ENCODE measurements at regions not wholly inside any gene's neighbourhood (a gene's known extent, or its start where the extent isn't known, plus 50 kb on each side); places are given as distances from the start of the nearest gene placed in this dataset.
"Not testable (repeated sequence)": the region's sequence is repeated elsewhere in the genome, so short reads cannot be mapped to it uniquely, and the experiment has no call there.

DNA sequence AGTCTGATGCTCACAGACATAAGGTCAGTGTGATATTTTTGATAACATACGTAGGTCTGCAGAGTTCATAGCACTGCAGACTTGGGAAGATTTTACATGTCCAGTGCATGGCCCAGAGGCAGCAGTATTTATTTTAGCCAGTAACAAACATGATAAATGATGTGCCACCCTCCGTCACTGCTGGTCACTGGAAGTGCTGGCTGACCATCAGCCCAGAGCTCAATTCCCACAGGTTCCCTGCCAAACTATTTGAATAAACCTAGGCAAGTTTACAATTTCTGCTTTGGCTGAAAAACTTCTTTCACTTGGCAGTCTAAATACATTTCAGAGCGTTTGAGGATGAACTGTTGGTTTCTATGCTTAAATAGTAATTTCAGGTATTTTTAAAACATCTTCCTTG, 135.5 kb upstream of the EDNRB start:
- H3K4me3 ChIP-seq (ENCODE audit: low read depth, low read length) = no peak overlapping the region
- no peak for DNase-seq (ENCODE audit: low read depth)
- TF ChIP-seq, protein P1, sequence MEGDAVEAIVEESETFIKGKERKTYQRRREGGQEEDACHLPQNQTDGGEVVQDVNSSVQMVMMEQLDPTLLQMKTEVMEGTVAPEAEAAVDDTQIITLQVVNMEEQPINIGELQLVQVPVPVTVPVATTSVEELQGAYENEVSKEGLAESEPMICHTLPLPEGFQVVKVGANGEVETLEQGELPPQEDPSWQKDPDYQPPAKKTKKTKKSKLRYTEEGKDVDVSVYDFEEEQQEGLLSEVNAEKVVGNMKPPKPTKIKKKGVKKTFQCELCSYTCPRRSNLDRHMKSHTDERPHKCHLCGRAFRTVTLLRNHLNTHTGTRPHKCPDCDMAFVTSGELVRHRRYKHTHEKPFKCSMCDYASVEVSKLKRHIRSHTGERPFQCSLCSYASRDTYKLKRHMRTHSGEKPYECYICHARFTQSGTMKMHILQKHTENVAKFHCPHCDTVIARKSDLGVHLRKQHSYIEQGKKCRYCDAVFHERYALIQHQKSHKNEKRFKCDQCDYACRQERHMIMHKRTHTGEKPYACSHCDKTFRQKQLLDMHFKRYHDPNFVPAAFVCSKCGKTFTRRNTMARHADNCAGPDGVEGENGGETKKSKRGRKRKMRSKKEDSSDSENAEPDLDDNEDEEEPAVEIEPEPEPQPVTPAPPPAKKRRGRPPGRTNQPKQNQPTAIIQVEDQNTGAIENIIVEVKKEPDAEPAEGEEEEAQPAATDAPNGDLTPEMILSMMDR (IDR thresholded peaks at IDR 0.05; ENCODE audit: low read depth, low read length, missing control alignments) = no peak

DNA sequence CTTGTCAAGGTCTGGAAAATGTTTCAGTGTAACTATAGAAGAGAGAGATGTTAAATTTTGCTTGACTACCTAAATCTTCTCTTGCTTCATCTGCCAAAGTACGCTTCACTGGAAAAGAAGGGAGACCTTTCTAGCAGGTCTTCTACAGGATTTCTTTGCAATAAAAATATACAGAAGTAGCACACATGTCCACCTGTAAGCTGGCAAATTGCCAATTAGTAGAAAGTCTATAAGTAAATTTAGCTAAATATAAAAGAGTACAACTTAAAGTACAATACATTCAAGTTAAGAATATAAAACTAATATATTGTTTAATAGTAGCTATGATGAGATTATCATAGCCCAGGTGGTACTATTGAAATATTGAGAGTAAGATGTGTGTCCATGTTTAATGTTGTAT, 128.5 kb upstream of the EDNRB start:
- H3K4me3 ChIP-seq (ENCODE audit: low read depth, low read length) = no peak overlapping the region
- TF ChIP-seq, protein P1 (IDR thresholded peaks at IDR 0.05; ENCODE audit: low read depth, low read length, missing control alignments) = no peak
- no peak for DNase-seq (ENCODE audit: low read depth)

DNA sequence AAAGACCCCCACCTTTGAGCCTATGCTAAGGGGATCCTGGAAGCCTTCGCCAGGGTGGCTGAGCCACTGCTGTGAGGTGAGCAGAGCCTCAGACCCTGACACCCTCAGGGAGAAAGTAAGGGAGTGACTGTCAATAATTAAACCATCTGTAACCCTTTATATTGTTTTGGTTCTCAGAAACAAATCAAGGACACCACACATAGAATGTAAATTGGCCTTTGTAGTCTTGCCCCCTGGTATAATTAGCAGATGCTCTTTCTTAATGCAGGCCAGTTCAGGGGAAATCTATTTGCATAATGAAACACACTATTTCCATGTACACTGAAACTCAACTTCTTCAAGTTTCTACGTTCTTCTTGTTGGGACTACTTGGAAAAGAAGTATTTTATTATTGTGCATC, 127.7 kb upstream of the EDNRB start:
- no peak for DNase-seq (ENCODE audit: low read depth)
- TF ChIP-seq, protein P1 (IDR thresholded peaks at IDR 0.05; ENCODE audit: low read depth, low read length, missing control alignments) = no peak
- no peak overlapping the region for H3K4me3 ChIP-seq (ENCODE audit: low read depth, low read length)

DNA sequence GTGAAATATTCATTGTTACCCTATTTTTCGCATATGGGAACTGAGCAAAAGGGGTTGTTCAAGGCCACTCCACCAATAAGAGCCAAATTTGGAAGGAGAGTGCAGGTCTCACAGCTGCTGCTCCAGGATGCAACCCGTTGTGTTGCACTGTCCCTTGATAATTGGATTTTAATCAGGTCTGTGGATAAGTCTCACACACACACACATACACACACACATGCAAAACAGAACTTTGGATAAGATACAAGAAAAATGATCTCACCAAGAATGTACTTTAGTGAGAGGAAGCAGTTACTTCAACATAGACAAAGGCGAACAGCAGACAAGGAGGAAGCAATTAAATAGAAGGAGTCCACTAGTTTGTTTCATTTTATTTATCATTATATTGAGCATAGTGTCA, 127.3 kb upstream of the EDNRB start:
- H3K4me3 ChIP-seq (ENCODE audit: low read depth, low read length) = no peak overlapping the region
- TF ChIP-seq, protein P1 (IDR thresholded peaks at IDR 0.05; ENCODE audit: low read depth, low read length, missing control alignments) = no peak
- no peak for DNase-seq (ENCODE audit: low read depth)

DNA sequence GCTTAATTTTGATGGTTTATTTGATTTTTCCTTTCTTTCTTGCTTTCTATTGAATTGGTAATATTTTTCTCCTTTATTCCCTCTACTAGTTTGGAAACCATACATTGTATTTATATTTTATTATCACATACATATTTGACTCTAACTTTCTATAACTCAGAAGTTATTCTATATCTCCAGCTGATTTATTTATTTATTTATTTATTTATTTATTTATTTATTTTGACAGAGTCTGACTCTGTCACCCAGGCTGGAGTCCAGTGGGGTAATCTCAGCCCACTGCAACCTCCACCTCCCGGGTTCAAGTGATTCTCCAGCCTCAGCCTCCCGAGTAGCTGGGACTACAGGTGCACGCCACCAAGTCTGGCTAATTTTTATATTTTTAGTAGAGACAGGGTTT, 122.7 kb upstream of the EDNRB start:
- H3K4me3 ChIP-seq (ENCODE audit: low read depth, low read length); DNase-seq (ENCODE audit: low read depth): not testable (repeated sequence)

DNA sequence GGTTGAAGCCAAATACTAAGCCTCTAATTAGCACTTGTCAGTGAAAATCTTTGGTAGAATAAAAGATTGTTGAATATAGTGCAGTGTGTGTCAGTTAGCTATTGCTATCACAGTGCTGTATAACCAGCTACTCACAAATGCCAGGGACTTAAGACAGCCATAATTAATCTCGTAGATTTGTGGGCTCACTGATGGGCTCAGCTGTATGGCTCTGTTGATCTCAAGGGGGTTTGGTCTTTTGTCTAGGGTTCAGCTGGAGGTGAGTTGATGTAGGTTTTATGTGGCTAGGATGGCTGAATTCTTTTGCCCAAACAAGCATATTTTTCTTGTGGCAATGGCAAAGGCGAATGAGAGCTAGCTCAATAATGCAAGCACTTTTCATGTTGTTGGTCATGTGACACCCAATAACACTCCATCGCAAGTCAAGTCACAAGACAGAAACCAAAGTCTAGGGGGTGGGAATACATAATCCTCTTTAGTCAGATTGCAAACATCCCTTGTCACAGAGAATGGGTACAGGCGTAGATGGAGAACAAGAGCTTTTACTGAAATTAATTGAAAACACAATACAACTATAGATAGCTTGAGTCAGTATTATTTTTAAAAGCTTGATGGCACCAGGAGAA, 121.7 kb upstream of the EDNRB start:
- no peak overlapping the region for H3K4me3 ChIP-seq (ENCODE audit: low read depth, low read length)
- TF ChIP-seq, protein P1 (IDR thresholded peaks at IDR 0.05; ENCODE audit: low read depth, low read length, missing control alignments) = no peak
- DNase-seq (ENCODE audit: low read depth) = no peak

DNA sequence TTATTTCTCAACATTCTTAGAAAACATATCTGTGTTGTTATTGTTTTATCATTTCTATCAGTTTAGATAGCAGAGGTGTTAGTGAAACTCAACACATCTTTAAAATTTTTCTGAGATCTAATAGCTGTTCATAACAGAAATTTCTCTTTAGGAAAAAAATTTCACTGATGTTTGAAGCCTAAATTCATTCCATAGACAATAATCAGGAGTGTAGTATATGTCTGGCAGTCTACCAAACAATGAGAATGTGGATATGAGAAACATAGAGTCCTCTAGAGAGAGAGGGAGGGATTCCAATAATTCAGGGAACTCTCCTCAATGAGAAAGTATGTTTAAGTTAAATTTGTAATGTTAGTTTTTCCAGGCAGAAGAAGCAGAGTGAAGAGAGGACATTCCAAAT, 118.2 kb upstream of the EDNRB start:
- DNase-seq (ENCODE audit: low read depth) = no peak
- H3K4me3 ChIP-seq (ENCODE audit: low read depth, low read length) = no peak overlapping the region
- TF ChIP-seq, protein P1 (IDR thresholded peaks at IDR 0.05; ENCODE audit: low read depth, low read length, missing control alignments) = no peak

All from GM12864 (cell line).